HEK293 (cell line): ENCODE measurements at regions not wholly inside any gene's neighbourhood (a gene's known extent, or its start where the extent isn't known, plus 50 kb on each side); places are given as distances from the start of the nearest gene placed in this dataset.

ENCODE experiments used
- CTCF ChIA-PET: fragments of 350-600 bp; formaldehyde crosslinking; extraction: SDS; loops from one replicate; lab custom pipeline; 2021; ENCODE audit warnings: antibody characterized with exemption; lab: Yijun Ruan, JAX
- POLR2A ChIA-PET: fragments of 300-600 bp; formaldehyde crosslinking; extraction: SDS; loops from one replicate; lab custom pipeline; 2020; ENCODE audit warnings: antibody characterized with exemption, inconsistent platforms; lab: Yijun Ruan, JAX
- H3K27ac ChIP-seq: fragments of 200-500 bp; sonication (Bioruptor generic); 2 replicates; pipeline ENCODE4 v1.5.1; 2014; ENCODE audit warnings: low read depth, low read length, control low read depth, inconsistent platforms; ENCODE audit errors: extremely low read depth
- H3K36me3 ChIP-seq, 2 experiments: fragments of 200-500 bp in 1 of 2; sonication (Bioruptor generic) in 1 of 2; 1 replicate in 1 of 2; 2 replicates in 1 of 2; pipeline ENCODE4 v1.5.1; 2014 to 2017; ENCODE audit warnings: inconsistent platforms in 2 of 2, low read length in 2 of 2; ENCODE audit not compliant: control insufficient read depth in 2 of 2, insufficient read depth in 1 of 2
- H3K4me1 ChIP-seq: fragments of 200-500 bp; sonication (Bioruptor generic); 2 replicates; pipeline ENCODE4 v1.5.1; 2014; ENCODE audit warnings: mild to moderate bottlenecking, low read length, inconsistent platforms; ENCODE audit not compliant: control insufficient read depth, insufficient read depth
- H3K4me3 ChIP-seq: 2 replicates; pipeline ENCODE4 v1.5.1; 2011; ENCODE audit warnings: low read depth, mild to moderate bottlenecking, control low read depth, low read length, moderate library complexity
- H3K9me3 ChIP-seq: fragments of 200-500 bp; sonication (Bioruptor generic); 2 replicates; pipeline ENCODE4 v1.5.1; 2014; ENCODE audit warnings: low read depth, low read length, inconsistent platforms; ENCODE audit not compliant: control insufficient read depth, insufficient read depth
- GLIS2 ChIP-seq: fragments of 450-650 bp; formaldehyde crosslinking; IDR thresholded peaks from 2 replicates; pipeline ENCODE4 v1.5.1; 2016; ENCODE audit warnings: missing biosample characterization, missing genetic modification characterization
- IKZF3 ChIP-seq: fragments of 450-650 bp; IDR thresholded peaks from 2 replicates; pipeline ENCODE4 v1.5.0; 2018; ENCODE audit warnings: missing biosample characterization, mild to moderate bottlenecking, missing genetic modification characterization, moderate library complexity
- INSM2 ChIP-seq: fragments of 450-650 bp; formaldehyde crosslinking; IDR thresholded peaks from 2 replicates; pipeline ENCODE4 v1.5.1; 2016; ENCODE audit warnings: missing biosample characterization, missing genetic modification characterization
- KLF9 ChIP-seq: fragments of 450-650 bp; formaldehyde crosslinking; IDR thresholded peaks from 2 replicates; pipeline ENCODE4 v1.5.1; 2016; ENCODE audit warnings: missing biosample characterization, missing genetic modification characterization, low read depth
- MZF1 ChIP-seq: fragments of 450-650 bp; formaldehyde crosslinking; IDR thresholded peaks from 2 replicates; pipeline ENCODE4 v1.5.1; 2017; ENCODE audit warnings: missing biosample characterization, missing genetic modification characterization, borderline replicate concordance
- OVOL3 ChIP-seq: fragments of 450-650 bp; formaldehyde crosslinking; IDR thresholded peaks from 2 replicates; pipeline ENCODE4 v1.5.1; 2016; ENCODE audit warnings: missing biosample characterization, missing genetic modification characterization
- YY1 ChIP-seq: fragments of 450-650 bp; formaldehyde crosslinking; IDR thresholded peaks from 2 replicates; pipeline ENCODE4 v1.5.1; 2018; ENCODE audit warnings: missing biosample characterization, missing genetic modification characterization
- ZIC2 ChIP-seq: fragments of 450-650 bp; formaldehyde crosslinking; IDR thresholded peaks from 2 replicates; pipeline ENCODE4 v1.5.1; 2016; ENCODE audit warnings: missing biosample characterization, missing genetic modification characterization
- ZNF146 ChIP-seq: fragments of 450-650 bp; formaldehyde crosslinking; IDR thresholded peaks from 2 replicates; pipeline ENCODE4 v1.5.1; 2016; ENCODE audit warnings: missing biosample characterization, missing genetic modification characterization
- ZNF292 ChIP-seq: fragments of 450-650 bp; formaldehyde crosslinking; IDR thresholded peaks from 2 replicates; pipeline ENCODE4 v1.5.1; 2016; ENCODE audit warnings: low read depth, missing biosample characterization, missing genetic modification characterization, borderline replicate concordance
- ZNF350 ChIP-seq: fragments of 450-650 bp; formaldehyde crosslinking; IDR thresholded peaks from 2 replicates; pipeline ENCODE4 v1.5.0; 2017; ENCODE audit warnings: missing biosample characterization, mild to moderate bottlenecking, missing genetic modification characterization
- ZNF433 ChIP-seq: fragments of 450-650 bp; formaldehyde crosslinking; IDR thresholded peaks from 2 replicates; pipeline ENCODE4 v1.5.1; 2016; ENCODE audit warnings: missing biosample characterization, missing genetic modification characterization, low read depth
- ZNF521 ChIP-seq: fragments of 450-650 bp; formaldehyde crosslinking; IDR thresholded peaks from 2 replicates; pipeline ENCODE4 v1.5.1; 2017; ENCODE audit warnings: missing biosample characterization, mild to moderate bottlenecking, missing genetic modification characterization
- ZNF529 ChIP-seq: fragments of 450-650 bp; formaldehyde crosslinking; IDR thresholded peaks from 2 replicates; pipeline ENCODE4 v1.5.1; 2017; ENCODE audit warnings: missing genetic modification characterization, missing biosample characterization; ENCODE audit not compliant: insufficient replicate concordance
- ZNF544 ChIP-seq: fragments of 450-650 bp; formaldehyde crosslinking; IDR thresholded peaks from 2 replicates; pipeline ENCODE4 v1.5.0; 2017; ENCODE audit warnings: missing biosample characterization, missing genetic modification characterization
- ZSCAN5A ChIP-seq: fragments of 450-650 bp; formaldehyde crosslinking; IDR thresholded peaks from 2 replicates; pipeline ENCODE4 v1.5.1; 2016; ENCODE audit warnings: missing biosample characterization, missing genetic modification characterization
- TF ChIP-seq, protein P1 (sequence below): fragments of 450-650 bp; IDR thresholded peaks from 2 replicates; pipeline ENCODE4 v1.5.1; 2018; ENCODE audit warnings: missing biosample characterization, mild to moderate bottlenecking, missing genetic modification characterization
- TF ChIP-seq, protein P2 (sequence below): sonication (generic); formaldehyde crosslinking; IDR thresholded peaks from 2 replicates; pipeline ENCODE4 v1.8.1; 2022; ENCODE audit warnings: mild to moderate bottlenecking, moderate library complexity, missing genetic modification reagents
- TF ChIP-seq, protein P3 (sequence below): fragments of 450-650 bp; formaldehyde crosslinking; IDR thresholded peaks from 2 replicates; pipeline ENCODE4; 2016; ENCODE audit warnings: missing biosample characterization, missing genetic modification characterization
- TF ChIP-seq, protein P4 (sequence below): fragments of 450-650 bp; formaldehyde crosslinking; IDR thresholded peaks from 2 replicates; pipeline ENCODE4 v1.5.1; 2016; ENCODE audit warnings: missing biosample characterization, missing genetic modification characterization, borderline replicate concordance

DNA sequence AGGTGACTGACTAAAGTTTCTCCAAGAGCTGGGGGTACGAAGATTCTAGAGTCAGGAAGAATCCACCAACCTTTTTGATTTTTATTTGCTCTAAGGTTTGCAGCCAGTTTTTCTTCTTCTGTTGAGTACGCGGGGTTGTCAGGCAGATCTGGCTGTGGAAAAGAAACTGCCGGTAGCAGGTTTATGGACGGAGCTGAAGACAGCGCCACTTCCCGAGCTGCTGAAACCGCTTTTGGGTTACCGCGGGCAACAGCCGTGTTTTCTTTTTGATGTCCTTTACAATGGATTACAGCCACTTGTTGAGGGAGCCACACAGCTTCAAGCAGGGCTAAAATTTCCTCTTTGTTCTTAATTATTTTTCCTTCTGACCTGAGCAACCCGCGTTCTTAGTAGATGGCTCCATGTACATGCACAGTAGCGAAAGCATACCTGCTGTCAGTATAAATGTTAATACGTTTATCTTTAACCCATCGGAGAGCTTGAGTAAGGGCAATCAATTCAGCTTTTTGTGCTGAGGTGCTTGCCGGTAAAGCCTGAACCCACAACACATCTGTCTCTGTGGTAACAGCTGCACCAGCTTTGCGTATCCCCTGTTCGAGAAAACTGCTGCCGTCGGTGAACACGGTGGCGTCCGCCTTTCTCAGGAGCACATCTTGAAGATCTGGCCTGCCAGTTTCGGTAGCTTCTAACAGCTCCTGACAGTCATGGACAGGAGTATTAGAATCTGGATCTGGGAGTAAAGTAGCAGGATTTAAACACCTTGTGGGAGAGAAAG lies 674.3 kb downstream of the TMEM121 start:
- Histone ChIP-seq H3K4me1 (no peaks in the 10 kb centered on the region), H3K4me3 (no peak overlapping the region), H3K36me3 (no peaks in the 10 kb centered on the region), H3K9me3 (no peaks in the 10 kb centered on the region), H3K27ac (no peak overlapping the region)
- POLR2A ChIA-PET = no interaction called here
- CTCF ChIA-PET = interaction anchor here (0.6 to 2.1 kb wide), 4 partner anchors 10 to 108 kb away, joined by 3 to 10 read pairs (median 4); no protein-coding TSS in a partner anchor
- TF ChIP-seq ZNF146 (tag by site-specific recombination) (no peak), ZNF350 (tag by site-specific recombination) (no peak), ZNF544 (no peak)

- no peak overlapping the region for H3K27ac ChIP-seq
- ChIA-PET POLR2A (no interaction called here), CTCF (interaction anchor here (2.1 kb wide), 1 partner anchor 9 kb away, joined by 10 read pairs; no protein-coding TSS in a partner anchor)
- H3K9me3 ChIP-seq = no peaks in the 10 kb centered on the region
- TF ChIP-seq, protein P1, sequence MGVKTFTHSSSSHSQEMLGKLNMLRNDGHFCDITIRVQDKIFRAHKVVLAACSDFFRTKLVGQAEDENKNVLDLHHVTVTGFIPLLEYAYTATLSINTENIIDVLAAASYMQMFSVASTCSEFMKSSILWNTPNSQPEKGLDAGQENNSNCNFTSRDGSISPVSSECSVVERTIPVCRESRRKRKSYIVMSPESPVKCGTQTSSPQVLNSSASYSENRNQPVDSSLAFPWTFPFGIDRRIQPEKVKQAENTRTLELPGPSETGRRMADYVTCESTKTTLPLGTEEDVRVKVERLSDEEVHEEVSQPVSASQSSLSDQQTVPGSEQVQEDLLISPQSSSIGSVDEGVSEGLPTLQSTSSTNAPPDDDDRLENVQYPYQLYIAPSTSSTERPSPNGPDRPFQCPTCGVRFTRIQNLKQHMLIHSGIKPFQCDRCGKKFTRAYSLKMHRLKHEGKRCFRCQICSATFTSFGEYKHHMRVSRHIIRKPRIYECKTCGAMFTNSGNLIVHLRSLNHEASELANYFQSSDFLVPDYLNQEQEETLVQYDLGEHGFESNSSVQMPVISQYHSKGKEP (tag by site-specific recombination) = no peak
- TF ChIP-seq YY1 (tag by site-specific recombination) = no peak
- TF ChIP-seq, protein P2, sequence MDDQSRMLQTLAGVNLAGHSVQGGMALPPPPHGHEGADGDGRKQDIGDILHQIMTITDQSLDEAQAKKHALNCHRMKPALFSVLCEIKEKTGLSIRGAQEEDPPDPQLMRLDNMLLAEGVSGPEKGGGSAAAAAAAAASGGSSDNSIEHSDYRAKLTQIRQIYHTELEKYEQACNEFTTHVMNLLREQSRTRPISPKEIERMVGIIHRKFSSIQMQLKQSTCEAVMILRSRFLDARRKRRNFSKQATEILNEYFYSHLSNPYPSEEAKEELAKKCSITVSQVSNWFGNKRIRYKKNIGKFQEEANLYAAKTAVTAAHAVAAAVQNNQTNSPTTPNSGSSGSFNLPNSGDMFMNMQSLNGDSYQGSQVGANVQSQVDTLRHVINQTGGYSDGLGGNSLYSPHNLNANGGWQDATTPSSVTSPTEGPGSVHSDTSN = no peak
- TF ChIP-seq IKZF3 (tag by site-specific recombination) = no peak
- no peak for TF ChIP-seq ZNF521 (tag by site-specific recombination)
- no peak for TF ChIP-seq ZIC2 (tag by site-specific recombination)
- no peak for TF ChIP-seq ZSCAN5A
- no peak for TF ChIP-seq KLF9 (tag by site-specific recombination)
- TF ChIP-seq OVOL3 (tag by site-specific recombination) = no peak
- no peak for TF ChIP-seq ZNF433 (tag by site-specific recombination)
- no peak for TF ChIP-seq ZNF292 (tag by site-specific recombination)
- TF ChIP-seq, protein P3, sequence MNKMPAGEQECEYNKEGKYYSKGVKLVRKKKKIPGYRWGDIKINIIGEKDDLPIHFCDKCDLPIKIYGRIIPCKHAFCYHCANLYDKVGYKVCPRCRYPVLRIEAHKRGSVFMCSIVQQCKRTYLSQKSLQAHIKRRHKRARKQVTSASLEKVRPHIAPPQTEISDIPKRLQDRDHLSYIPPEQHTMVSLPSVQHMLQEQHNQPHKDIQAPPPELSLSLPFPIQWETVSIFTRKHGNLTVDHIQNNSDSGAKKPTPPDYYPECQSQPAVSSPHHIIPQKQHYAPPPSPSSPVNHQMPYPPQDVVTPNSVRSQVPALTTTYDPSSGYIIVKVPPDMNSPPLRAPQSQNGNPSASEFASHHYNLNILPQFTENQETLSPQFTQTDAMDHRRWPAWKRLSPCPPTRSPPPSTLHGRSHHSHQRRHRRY (tag by site-specific recombination) = no peak
- TF ChIP-seq MZF1 (tag by site-specific recombination) = no peak
- no peak for TF ChIP-seq ZNF529 (tag by site-specific recombination)
- no peak for TF ChIP-seq INSM2 (tag by site-specific recombination)
- TF ChIP-seq, protein P4, sequence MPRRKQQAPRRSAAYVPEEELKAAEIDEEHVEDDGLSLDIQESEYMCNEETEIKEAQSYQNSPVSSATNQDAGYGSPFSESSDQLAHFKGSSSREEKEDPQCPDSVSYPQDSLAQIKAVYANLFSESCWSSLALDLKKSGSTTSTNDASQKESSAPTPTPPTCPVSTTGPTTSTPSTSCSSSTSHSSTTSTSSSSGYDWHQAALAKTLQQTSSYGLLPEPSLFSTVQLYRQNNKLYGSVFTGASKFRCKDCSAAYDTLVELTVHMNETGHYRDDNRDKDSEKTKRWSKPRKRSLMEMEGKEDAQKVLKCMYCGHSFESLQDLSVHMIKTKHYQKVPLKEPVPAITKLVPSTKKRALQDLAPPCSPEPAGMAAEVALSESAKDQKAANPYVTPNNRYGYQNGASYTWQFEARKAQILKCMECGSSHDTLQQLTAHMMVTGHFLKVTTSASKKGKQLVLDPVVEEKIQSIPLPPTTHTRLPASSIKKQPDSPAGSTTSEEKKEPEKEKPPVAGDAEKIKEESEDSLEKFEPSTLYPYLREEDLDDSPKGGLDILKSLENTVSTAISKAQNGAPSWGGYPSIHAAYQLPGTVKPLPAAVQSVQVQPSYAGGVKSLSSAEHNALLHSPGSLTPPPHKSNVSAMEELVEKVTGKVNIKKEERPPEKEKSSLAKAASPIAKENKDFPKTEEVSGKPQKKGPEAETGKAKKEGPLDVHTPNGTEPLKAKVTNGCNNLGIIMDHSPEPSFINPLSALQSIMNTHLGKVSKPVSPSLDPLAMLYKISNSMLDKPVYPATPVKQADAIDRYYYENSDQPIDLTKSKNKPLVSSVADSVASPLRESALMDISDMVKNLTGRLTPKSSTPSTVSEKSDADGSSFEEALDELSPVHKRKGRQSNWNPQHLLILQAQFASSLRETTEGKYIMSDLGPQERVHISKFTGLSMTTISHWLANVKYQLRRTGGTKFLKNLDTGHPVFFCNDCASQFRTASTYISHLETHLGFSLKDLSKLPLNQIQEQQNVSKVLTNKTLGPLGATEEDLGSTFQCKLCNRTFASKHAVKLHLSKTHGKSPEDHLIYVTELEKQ (tag by site-specific recombination) = no peak
- TF ChIP-seq GLIS2 (tag by site-specific recombination) = no peak
- H3K4me3 ChIP-seq = no peak overlapping the region
- no peaks in the 10 kb centered on the region for H3K36me3 ChIP-seq
- no peaks in the 10 kb centered on the region for H3K4me1 ChIP-seq
These were observed 675.0 kb downstream of the TMEM121 start for GRCh38 chr14:106201376-106201775.
